PC-3 (cell line): ENCODE measurements at regions not wholly inside any gene's neighbourhood (a gene's known extent, or its start where the extent isn't known, plus 50 kb on each side); places are given as distances from the start of the nearest gene placed in this dataset.
"Not testable (repeated sequence)": the region's sequence is repeated elsewhere in the genome, so short reads cannot be mapped to it uniquely, and the experiment has no call there.

Experiments
- ATAC-seq: fragments of 200-7000 bp; cut with Tn5 transposase; 2 replicates; pipeline ENCODE4 v1.9.1; 2020; ENCODE audit warnings: mild to moderate bottlenecking, moderate library complexity
- BruUV-seq: library from RNA; stranded (reverse); fragments of 400-500 nt; replicated peaks from 2 replicates; lab custom pipeline; 2021; lab: Mats Ljungman, UMichigan
- CTCF ChIA-PET: fragments of 300-600 bp; sonication (Branson Sonifier 250); formaldehyde crosslinking; loops from one replicate; lab custom pipeline; 2022; ENCODE audit warnings: antibody characterized with exemption; lab: Charles Lee
- POLR2A ChIA-PET: fragments of 300-600 bp; sonication (Branson Sonifier 250); formaldehyde crosslinking; loops from one replicate; lab custom pipeline; 2022; ENCODE audit warnings: antibody characterized with exemption; ENCODE audit not compliant: unreplicated experiment; lab: Charles Lee
- DNase-seq: peaks from one replicate; pipeline ENCODE4 v3.0.0-alpha.2; 2015
- H2AFZ ChIP-seq: fragments of 300-600 bp; sonication (generic); 2 replicates; pipeline ENCODE4 v1.6.0; 2016; ENCODE audit warnings: antibody characterized with exemption, low read length
- H3F3A ChIP-seq: fragments of 300-600 bp; sonication (generic); one replicate; pipeline ENCODE4 v1.6.0; 2017; ENCODE audit warnings: antibody characterized with exemption, low read length, control low read depth, mild to moderate bottlenecking; ENCODE audit not compliant: unreplicated experiment
- H3K27ac ChIP-seq: fragments of 300-600 bp; sonication (generic); 2 replicates; pipeline ENCODE4 v1.5.1; 2016; ENCODE audit warnings: mild to moderate bottlenecking, low read length
- H3K27me3 ChIP-seq: fragments of 300-600 bp; sonication (generic); 2 replicates; pipeline ENCODE4 v1.6.1; 2016; ENCODE audit warnings: low read length, mixed read lengths
- H3K36me3 ChIP-seq: fragments of 300-600 bp; sonication (generic); 2 replicates; pipeline ENCODE4 v1.6.1; 2016; ENCODE audit warnings: low read depth, mixed run types, low read length, mixed read lengths
- H3K4me1 ChIP-seq: fragments of 300-600 bp; sonication (generic); 2 replicates; pipeline ENCODE4 v1.5.1; 2016; ENCODE audit warnings: low read length; ENCODE audit not compliant: insufficient read depth
- H3K4me2 ChIP-seq: fragments of 300-600 bp; sonication (generic); 2 replicates; pipeline ENCODE4 v1.6.0; 2016; ENCODE audit warnings: low read length
- H3K4me3 ChIP-seq: fragments of 300-600 bp; sonication (generic); 2 replicates; pipeline ENCODE4 v1.5.1; 2016; ENCODE audit warnings: mild to moderate bottlenecking, low read length, mixed read lengths
- H3K79me2 ChIP-seq: fragments of 300-600 bp; sonication (generic); 2 replicates; pipeline ENCODE4 v1.6.1; 2017; ENCODE audit warnings: low read length, mixed read lengths
- H3K9ac ChIP-seq: fragments of 300-600 bp; sonication (generic); 2 replicates; pipeline ENCODE4 v1.6.0; 2016; ENCODE audit warnings: mild to moderate bottlenecking, low read length
- H3K9me2 ChIP-seq: fragments of 300-600 bp; sonication (generic); replicated peaks from 2 replicates; pipeline ENCODE4 v1.6.1; 2016; ENCODE audit warnings: mixed run types, low read length, mixed read lengths
- H3K9me3 ChIP-seq: fragments of 300-600 bp; sonication (generic); 2 replicates; pipeline ENCODE4 v1.6.1; 2016; ENCODE audit warnings: low read length, mixed read lengths
- H4K20me1 ChIP-seq: fragments of 300-600 bp; sonication (generic); 2 replicates; pipeline ENCODE4 v1.6.1; 2016; ENCODE audit warnings: low read length, mixed read lengths
- EZH2 ChIP-seq: fragments of 300-600 bp; sonication (generic); IDR thresholded peaks from one replicate; pipeline ENCODE4 v1.6.1; 2017; ENCODE audit warnings: antibody characterized with exemption, mild to moderate bottlenecking, low read length; ENCODE audit not compliant: unreplicated experiment
- EZH2phosphoT487 ChIP-seq: fragments of 300-600 bp; sonication (generic); IDR thresholded peaks from 2 replicates; pipeline ENCODE4 v1.6.1; 2018; ENCODE audit warnings: mild to moderate bottlenecking, antibody characterized with exemption, low read length, borderline replicate concordance
- intact Hi-C: fragments of 100-400 bp; cut with micrococcal nuclease; formaldehyde crosslinking; loops from 2 replicates; pipeline ENCODE4 v1.9.0; 2023
- TF ChIP-seq, protein P1 (sequence below): fragments of 300-600 bp; sonication (generic); conservative IDR thresholded peaks from 2 replicates; pipeline ENCODE4 v1.5.1; 2017; ENCODE audit warnings: antibody characterized with exemption, low read depth, mild to moderate bottlenecking, low read length

DNA sequence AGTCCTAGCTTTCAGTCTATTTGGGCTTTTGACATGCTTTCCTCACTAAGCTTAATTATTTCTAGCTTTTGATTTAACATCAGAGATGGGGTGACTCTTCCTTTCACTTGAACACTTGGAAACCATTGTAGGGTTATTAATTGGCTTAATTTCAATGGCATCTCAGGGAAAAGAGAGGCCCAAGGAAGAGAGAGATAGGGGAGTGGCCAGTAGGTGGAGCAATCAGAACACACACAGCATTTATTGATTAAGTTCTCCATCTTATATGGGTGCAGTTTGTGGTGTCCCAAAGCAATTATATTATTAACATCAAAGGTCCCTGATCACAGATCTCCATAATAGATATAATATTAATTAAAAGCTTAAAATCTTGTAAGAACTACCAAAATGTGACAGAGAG is 1466.1 kb upstream of the SEL1L start:
- ChIA-PET CTCF (no interaction called here), POLR2A (no interaction called here)
- Histone ChIP-seq H3K4me3 (no peak overlapping the region), H3F3A (no peaks in the 10 kb centered on the region), H3K9ac (no peak overlapping the region), H3K4me2 (no peak overlapping the region), H2AFZ (no peak overlapping the region), H4K20me1 (no peaks in the 10 kb centered on the region), H3K79me2 (no peaks in the 10 kb centered on the region), H3K27me3 (no peaks in the 10 kb centered on the region), H3K27ac (no peak overlapping the region), H3K36me3 (no peaks in the 10 kb centered on the region), H3K9me2 (no peaks in the 10 kb centered on the region), H3K9me3 (0 out of 2 replicates have a peak, but pooled peaks cover 4% of the 10 kb centered on the region), H3K4me1 (no peaks in the 10 kb centered on the region)
- no TSS peak for BruUV-seq
- DNase-seq (no peak), ATAC-seq (no peak)
- TF ChIP-seq EZH2, result no peak
- TF ChIP-seq, protein P1, sequence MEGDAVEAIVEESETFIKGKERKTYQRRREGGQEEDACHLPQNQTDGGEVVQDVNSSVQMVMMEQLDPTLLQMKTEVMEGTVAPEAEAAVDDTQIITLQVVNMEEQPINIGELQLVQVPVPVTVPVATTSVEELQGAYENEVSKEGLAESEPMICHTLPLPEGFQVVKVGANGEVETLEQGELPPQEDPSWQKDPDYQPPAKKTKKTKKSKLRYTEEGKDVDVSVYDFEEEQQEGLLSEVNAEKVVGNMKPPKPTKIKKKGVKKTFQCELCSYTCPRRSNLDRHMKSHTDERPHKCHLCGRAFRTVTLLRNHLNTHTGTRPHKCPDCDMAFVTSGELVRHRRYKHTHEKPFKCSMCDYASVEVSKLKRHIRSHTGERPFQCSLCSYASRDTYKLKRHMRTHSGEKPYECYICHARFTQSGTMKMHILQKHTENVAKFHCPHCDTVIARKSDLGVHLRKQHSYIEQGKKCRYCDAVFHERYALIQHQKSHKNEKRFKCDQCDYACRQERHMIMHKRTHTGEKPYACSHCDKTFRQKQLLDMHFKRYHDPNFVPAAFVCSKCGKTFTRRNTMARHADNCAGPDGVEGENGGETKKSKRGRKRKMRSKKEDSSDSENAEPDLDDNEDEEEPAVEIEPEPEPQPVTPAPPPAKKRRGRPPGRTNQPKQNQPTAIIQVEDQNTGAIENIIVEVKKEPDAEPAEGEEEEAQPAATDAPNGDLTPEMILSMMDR, result peak; percentile 39; the same call in 1 of the 2 replicates
- no peak for TF ChIP-seq EZH2phosphoT487
- intact Hi-C loops, result no loop called here

DNA sequence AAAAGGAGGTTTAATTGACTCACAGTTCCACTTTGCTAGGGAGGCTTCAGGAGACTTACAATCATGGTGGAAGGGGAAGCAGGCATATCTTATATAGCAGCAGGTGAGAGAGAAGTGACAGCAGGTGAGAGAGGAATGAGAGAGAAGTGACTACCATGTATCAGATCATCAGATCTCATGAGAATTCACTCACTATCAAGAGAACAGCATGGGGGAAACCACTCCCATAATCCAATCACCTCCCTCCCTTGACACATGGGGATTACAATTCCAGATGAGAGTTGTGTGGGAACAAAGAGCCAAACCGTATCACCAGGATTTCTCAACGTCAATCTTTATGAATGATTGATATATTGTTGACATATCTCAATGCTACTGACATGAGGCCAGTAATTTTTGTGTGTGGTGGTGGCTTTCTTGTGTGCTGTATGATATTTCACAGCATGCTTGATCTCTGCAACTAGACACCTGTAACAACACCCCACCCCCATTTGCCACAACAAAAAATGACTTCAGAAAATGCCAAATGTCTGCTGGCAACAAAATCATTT is 1470.9 kb upstream of the SEL1L start:
- Histone ChIP-seq H3K4me3 (no peak overlapping the region), H3K9me3 (no peaks in the 10 kb centered on the region), H3F3A (no peaks in the 10 kb centered on the region), H3K9me2 (no peaks in the 10 kb centered on the region), H4K20me1 (no peaks in the 10 kb centered on the region), H3K9ac (no peak overlapping the region), H2AFZ (no peak overlapping the region), H3K27ac (no peak overlapping the region), H3K4me2 (no peak overlapping the region), H3K27me3 (no peaks in the 10 kb centered on the region), H3K4me1 (no peaks in the 10 kb centered on the region), H3K79me2 (no peaks in the 10 kb centered on the region), H3K36me3 (no peaks in the 10 kb centered on the region)
- ATAC-seq (no peak), DNase-seq (no peak)
- TF ChIP-seq EZH2phosphoT487 (no peak), EZH2 (no peak)
- TF ChIP-seq, protein P1, result no peak
- ChIA-PET CTCF (no interaction called here), POLR2A (no interaction called here)
- intact Hi-C loops, result no loop called here
- no TSS peak for BruUV-seq

DNA sequence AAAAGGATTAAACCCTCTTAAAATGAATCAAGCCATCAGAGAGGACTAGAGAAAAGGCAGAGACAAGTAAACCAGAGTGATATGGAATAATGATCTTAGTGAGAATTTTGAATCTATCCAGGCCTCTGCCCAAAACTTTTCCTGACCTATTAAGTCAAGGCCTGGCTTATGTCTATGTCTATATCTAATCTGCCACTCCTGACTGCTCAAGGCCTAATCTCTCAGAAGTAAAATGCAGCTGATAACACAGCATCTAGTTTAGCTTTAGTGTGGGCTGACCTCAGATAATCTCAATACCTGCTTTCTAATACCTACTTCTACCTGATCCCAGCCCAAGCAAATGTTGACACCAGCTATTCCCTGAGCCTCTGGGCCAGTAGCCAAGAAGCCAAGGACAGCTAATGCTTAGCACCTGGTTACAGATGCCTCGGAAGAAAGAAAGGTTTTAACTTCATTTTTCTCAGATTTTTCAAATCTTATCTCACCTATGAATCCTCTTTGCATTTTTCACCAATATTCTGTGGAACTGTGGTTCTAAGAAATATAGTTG is 1472.5 kb upstream of the SEL1L start:
- no peaks in the 10 kb centered on the region for H3K36me3 ChIP-seq
- H3K4me1 ChIP-seq, result no peaks in the 10 kb centered on the region
- CTCF ChIA-PET, result no interaction called here
- DNase-seq (no peak), ATAC-seq (no peak)
- BruUV-seq, result no TSS peak
- no peaks in the 10 kb centered on the region for H3K27me3 ChIP-seq
- POLR2A ChIA-PET, result no interaction called here
- no peaks in the 10 kb centered on the region for H3K79me2 ChIP-seq
- TF ChIP-seq, protein P1, result no peak
- no peak for TF ChIP-seq EZH2phosphoT487
- no peak for TF ChIP-seq EZH2
- intact Hi-C loops, result no loop called here
- H2AFZ ChIP-seq, result no peak overlapping the region
- no peak overlapping the region for H3K27ac ChIP-seq
- H3F3A ChIP-seq, result no peaks in the 10 kb centered on the region
- no peak overlapping the region for H3K4me3 ChIP-seq
- H3K9ac ChIP-seq, result no peak overlapping the region
- H3K9me2 ChIP-seq, result no peaks in the 10 kb centered on the region
- no peaks in the 10 kb centered on the region for H3K9me3 ChIP-seq
- H3K4me2 ChIP-seq, result no peak overlapping the region
- H4K20me1 ChIP-seq, result no peaks in the 10 kb centered on the region

DNA sequence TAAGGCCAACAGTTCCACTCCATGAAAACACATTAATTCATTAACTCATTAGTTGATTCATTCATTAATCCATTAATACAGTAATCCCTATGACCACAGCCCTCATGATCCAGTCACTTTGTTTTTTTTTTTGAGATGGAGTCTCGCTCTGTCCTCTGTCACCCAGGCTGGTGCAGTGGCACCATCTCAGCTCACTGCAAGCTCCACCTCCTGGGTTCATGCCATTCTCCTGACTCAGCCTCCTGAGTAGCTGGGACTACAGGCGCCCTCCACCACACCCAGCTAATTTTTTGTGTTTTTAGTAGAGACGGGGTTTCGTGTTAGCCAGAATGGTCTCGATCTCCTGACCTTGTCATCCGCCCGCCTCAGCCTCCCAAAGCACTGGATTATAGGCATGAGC is 1473.4 kb upstream of the SEL1L start:
- H3K4me3 ChIP-seq, H3K4me1 ChIP-seq, H4K20me1 ChIP-seq, H3K4me2 ChIP-seq, BruUV-seq, intact Hi-C loops, H3K27ac ChIP-seq, H3K9me2 ChIP-seq, H3K9me3 ChIP-seq, H2AFZ ChIP-seq, H3F3A ChIP-seq, CTCF ChIA-PET, H3K36me3 ChIP-seq, POLR2A ChIA-PET, ATAC-seq, DNase-seq, H3K27me3 ChIP-seq, H3K9ac ChIP-seq, H3K79me2 ChIP-seq: not testable (repeated sequence)
